GM19025 (cell line): ENCODE measurements at regions not wholly inside any gene's neighbourhood (a gene's known extent, or its start where the extent isn't known, plus 50 kb on each side); places are given as distances from the start of the nearest gene placed in this dataset.

Experiments
- ATAC-seq: cut with Tn5 transposase; IDR thresholded peaks from one replicate; pipeline ENCODE4 v1.9.1; 2021; ENCODE audit warnings: mild to moderate bottlenecking, low read depth, moderate library complexity; ENCODE audit not compliant: unreplicated experiment

DNA sequence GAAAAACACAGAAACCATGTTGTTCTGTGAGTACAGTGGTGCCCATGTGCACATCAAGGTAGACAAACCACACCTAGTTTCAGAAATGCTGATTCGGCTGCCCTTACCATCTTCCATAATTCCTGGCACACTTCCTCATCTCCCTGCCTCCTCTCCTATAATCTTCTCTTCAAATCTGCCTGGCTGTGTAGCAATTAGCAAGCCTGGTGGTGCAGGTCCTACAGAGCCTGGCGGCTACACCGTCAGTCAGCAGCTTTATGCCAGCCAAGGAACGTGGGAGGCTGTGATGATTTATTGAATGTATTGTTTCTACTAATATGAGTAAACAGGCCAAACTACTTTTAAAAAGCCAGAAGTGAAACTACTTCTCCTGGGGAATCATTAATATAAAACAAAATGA is 106.8 kb downstream of the SEMA6D start:
- no peak for ATAC-seq

DNA sequence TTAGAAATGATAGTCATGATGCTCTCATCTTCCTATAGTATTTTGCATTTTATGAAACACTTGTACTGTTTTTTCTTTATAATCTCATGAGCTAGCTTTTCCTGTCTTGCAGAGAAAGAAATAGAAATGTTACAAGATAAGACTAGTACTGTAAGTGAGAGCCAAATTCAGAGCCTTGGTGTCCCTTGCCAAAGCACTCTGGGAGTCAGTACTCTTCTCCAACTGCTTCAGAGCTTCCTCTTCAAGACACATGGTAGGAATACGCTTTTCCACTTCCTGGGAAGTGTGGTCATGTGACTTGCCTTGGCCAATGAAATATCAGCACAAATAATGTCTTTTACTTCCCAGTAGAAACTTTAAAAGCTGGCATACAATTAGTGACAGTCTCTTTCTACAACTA is 112.4 kb downstream of the SEMA6D start:
- ATAC-seq, result no peak

DNA sequence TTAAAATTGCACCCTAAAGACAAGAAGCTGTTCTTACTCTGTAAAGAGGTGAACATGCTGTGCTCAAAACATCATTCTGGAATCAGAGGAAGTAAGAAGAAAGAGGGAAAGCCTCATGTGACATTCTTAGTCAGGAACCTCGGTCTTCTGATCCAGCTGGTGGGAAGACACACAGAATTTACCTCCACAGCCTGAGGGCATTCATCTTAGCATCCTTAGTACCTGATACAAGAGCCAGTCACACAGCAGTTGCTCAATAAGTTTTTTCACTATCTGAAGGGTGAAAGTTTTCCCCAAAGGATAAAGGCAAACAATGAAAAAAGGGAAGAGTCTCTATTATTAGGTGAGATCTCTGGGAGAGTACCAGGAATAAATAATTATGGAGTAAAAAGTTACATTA is 116.8 kb downstream of the SEMA6D start:
- ATAC-seq, result no peak

DNA sequence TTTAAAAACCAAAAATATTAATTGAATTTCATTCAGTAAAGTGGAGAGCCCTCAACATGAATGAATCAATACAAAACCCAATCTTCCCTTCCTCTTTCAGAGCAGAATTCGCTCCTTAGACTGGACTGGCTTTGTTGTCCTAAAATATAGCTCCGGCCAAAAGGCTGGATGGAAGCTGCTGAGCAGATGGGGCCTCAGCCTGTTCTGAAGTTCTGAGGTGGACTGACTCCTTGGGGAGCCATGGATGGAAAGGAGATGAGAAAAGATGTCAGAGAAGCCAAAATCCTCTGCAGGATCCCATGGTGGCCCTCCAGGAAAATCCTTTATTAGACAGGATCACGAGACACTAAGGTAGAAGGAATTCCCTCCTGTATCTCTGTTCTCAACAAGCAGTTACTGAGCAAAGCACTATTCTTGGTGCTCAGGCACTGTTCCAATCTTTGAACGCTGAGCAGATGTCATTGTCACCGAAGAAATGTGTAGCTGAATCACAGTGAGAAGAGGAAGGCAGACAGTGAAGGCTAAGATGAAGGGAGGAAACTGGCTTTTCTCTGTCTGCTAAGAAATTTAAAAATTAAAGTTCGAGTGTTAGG is 122.0 kb downstream of the SEMA6D start:
- no peak for ATAC-seq

DNA sequence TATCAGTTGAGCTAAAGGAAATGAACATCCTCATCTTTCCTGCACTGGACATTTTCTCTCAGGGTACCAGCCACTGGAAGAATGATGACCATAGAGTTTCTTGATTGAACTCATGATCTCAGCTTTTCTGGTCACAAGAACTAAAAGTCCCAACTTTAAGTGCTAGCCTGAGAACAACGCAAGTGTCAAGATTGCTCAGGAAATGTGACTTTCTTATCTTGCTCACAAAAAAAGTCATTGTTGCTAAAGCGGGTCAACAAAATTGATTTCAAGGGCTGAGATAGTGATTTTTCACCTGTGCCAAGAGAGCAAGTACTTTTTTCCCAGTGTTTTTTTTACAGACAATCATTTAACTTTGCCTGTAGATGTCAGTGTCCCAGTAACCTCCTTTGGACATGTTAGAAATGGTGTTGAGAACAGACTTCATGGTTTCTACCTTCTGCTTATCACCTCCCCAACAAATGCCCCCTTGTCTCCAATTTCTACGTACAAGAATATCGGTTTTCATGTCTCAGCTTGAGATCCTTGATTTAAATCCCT is 125.9 kb downstream of the SEMA6D start:
- no peak for ATAC-seq

DNA sequence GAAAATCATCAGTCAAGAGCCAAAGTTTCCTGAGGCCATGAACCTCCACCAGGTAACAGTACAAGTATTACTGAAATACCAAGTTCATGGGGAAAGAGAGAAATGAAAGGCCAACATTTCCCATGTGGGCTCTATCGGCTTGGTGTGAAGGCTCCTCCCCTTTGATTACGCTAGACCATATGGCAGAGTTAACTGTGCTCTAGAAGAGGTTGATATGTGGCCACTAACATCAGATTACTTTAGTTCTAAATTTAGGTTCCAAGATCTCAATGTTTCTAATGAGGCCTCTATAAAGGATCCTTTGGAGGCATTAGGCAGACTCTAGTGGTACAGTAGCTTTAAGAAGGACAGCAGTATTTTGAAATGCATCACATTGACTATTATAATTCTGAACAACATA is 127.1 kb downstream of the SEMA6D start:
- no peak for ATAC-seq

DNA sequence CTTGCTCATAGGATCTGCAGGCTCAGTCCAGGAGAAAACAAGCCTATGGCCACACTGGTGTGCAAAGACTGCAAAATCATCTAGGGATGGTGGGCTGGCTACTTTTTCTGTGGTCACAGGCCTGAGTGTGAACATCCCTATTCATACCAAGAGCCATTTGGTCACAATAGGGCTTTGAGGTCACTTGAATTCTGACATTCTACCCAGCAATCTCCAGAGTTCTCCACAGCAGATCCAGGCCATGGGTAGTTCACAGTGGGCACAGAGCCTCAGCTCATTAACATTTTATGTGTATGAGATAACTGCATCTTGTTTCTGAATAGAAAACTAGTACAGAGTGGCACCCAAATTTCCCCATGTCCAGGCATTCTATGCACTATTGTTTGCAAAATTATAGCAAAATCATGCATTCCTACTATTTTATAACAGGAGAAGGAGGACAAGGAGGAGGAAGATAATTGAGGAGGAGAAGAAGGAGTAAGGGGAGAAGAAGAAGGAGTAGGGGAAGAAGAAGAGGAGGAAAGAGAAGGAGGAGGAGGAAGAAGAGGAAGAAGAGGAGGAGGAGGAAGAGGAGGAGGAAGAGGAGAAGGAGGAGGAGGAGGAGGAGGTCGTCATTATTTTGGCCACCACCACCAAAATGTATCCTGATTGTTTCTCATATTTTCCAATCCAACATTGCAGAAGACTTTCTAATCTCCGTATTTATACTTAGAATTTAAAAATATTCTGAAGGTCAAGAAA is 129.0 kb downstream of the SEMA6D start:
- no peak for ATAC-seq

DNA sequence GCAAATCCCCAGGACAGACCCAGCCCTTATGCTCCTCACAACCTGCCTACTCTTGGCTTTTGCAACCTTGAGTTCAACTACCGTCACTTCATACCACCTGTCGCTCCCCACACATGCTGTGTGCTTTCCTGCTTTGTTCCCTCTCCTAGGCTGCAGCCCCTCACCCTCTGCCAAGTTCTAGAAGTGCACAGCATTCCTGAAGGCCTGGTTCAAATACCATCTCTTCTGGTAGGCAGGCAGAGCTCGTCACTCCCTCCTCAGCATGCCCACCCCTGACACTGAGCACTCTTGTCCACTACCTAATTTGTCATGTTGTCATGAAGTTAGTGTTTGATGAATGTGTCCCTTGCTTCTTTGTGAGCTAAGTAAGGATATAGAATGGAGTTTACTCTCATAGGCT is 129.6 kb downstream of the SEMA6D start:
- ATAC-seq, result no peak

DNA sequence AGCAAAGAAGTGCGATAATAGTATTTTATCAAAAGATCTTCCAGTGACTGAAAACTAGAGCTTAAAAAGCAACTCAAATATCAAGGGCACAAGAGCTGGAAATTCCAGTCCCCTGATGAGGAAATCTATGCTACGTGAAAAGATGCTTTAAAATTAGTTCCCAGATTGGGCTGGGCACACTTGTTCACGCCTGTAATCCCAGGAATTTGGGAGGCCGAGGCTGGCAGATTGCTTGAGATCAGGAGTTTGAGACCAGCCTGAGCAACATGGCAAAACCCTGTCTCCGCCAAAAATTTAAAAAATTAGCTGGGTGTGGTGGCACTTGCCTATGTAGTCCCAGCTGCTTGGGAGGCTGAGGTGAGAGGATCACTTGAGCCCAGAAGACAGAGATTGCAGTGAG is 138.8 kb downstream of the SEMA6D start:
- ATAC-seq, result no peak

DNA sequence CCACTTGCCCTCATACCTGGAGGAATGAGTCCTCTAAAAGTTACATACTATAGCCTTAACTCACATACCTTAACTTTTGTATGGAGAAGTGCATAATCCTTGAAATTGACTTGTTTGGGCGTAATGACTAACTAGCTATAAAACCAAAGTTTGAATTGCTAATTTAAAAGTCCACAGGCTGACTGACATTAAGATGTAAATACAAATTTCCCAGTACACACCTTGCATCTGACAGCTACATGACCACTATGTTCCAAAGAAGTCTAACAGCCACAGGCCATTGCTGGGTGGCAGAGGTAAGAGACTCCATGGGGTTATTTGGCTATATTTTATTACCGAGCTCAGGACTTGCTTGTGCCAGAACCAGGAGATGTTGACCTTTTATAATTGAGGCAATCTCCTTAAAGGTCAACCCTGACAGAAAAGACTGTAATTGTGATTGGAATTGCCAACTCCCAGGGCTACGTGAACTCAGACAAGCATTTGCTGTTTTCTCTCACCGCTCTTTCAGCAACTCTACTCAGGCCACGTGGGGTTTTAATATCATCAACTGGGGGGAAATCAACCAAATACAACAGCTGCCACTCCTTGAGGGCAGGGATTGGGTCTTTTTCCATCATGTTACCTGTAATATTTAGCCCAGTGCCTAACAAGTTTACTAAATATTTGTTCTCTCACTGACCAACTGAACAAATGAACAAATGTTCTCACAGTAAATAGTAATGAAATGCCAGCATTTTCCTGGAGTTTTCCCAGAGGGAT is 139.9 kb downstream of the SEMA6D start:
- no peak for ATAC-seq

DNA sequence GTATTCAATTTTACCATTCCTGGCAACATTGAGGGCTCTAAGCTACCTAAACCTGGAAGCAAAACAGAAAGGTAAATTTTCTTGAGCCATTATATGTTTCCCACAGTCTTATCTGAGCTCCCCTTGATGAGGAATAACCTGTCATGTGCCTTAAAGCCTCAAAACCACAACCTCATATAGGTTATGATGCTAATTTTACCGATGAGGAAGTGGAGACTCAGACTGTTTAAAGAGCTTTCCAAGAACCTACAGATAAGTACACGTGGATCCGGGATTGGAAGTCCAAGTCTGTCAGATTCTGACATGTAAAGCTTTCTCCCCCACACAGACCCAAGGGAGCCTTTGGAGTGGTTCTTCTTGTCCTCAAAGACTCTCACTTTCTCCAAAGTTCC is 140.5 kb downstream of the SEMA6D start:
- ATAC-seq, result no peak

DNA sequence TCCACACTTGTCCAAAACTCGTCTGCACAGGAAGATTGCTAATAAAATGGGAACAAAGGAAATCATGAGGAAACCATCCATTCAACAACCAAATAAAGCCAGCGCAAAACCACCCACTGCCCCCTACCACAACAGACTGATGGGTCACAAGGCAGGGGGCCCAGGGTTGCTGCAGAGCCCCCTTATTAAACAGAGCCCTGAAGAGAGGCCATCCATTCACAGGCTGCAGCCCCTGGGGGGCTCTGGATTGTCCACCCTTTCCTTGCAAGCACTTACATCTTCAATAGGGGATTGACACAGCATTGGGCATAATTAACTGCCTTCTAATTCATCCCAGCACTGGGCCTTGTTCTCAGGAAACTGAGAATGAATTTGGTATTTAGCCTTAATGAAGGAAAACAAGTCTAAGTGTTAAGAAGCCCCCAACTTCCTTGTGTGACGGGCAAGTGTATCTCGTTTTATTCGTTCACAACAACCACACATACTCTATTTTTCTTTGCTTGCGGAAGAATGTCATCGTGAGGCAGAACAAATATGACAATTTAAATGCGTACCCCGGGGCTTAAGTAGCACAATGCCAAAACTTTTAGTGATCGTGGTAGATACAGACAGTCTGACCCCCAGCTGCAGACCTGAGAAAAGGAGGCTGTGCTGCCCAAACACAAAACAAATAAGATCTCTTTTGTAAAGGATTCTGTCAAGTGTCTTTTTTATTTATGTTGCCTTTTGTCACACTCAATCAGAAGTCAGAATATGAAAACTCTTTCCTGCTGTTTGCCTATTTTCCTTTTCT is 144.0 kb downstream of the SEMA6D start:
- ATAC-seq, result no peak

DNA sequence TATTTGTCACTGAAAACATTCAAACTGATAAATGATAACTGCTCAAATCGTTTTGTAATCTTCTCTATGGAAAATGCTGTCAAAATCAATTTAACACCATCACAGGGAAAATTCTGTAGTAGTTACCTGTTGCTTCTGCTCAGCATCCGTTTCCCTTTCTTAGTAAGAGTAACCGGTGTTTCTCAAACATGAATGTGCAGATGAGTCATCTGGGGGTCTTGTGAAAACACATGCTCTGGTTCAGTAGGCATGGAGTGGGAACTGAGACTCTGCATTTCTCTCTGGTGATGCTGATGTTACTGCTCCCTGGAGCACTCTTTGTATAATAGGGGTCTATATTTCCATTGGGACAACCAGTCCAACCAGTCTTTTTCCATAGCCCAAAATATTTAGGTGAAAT is 145.1 kb downstream of the SEMA6D start:
- no peak for ATAC-seq

DNA sequence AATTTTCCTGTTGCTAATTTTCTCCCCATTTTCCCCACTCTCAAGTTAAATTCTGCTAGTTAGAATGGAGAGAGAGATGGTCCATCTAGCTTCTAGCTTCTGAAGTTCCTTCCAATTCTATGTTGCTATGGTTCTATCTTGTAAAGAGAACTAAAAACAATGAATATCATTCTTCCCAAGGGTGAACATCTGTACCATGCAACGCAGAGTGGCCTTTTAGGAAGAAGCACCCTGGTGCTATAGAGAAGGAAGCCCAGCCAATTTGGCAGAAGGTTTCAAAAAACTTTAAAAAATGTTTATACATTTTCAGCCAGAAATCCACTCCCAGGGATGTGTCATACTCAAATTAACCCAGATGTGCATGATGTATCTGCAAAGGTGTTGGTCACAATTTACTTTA is 149.1 kb downstream of the SEMA6D start:
- ATAC-seq, result no peak

DNA sequence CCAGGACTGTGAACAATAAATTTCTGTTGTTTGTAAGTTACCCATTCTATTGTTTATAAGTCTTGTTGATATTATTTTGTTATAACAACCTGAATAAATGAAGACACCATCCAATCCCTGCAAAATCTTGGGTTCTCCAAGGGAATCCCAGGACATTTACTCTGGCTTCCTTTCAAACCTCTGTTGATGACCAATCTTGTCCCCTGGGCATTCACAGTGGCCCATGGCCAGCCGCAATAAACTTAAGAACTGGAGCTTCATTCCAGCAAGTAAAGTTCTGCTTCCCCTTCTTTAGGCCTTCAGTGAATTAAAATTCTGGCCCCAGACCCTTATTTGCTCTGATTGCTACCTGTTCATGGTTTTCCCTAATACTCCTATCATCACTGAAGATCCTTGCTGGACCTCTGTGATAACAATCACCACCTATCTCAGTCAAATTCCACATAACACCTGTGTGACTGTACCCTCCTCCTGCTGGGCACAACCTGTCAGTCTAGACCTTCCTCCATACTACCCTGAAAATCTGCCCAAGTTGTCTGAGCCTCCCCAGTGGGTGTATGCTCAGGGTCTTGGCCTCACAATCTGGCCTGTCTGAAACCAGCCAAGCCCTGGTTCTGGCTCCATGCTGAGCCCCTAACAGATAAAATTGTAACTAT is 153.1 kb downstream of the SEMA6D start:
- ATAC-seq, result no peak

DNA sequence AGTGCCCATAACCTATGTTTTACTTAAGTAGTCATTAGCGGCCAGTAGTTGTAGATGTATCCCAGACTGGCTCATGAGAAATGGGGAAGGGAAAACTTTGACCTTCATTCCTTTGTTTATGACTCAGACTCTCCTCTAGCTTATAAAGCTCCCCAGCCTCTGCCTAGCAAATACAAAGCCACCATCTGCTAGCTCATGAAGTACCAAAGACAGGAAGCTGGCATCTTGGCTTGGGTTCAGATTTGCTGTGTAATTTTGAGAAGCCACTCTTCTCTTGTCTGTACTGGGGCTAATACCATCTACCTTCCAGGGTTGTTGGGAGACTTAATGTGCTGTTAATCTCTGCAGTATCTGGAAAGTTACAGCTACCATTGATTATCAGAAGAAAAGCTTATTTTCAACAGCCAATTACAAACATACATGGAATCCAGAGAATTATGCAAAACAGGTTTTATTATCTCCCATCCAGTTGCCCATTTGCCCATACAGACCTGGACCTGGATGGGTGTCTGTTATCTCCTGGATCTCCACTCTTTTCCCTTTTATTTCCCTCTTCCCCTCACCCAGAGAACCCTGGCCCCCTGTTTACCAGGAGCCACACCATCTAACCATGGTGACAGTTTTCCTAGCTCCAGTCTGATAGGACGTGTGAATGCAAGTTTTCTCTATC is 153.8 kb downstream of the SEMA6D start:
- ATAC-seq, result no peak

DNA sequence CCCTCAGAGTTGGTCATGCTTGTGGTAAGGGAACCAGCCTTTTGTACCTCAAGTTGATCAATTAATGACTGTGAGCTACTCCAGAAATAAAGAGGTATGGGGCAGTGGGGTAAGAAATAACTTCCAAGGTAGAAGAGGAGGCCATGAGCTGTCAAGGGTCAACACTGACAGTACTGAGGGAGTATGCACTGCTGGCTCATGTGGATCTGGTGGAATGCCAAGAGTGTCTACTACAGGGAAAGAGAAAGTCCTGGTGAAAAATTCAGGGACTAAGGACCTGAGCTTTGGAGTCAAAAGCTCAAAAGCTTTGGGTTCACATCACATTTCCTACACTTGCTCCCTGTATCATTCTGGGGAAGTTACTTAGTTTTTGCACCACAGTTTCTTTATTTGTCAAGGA is 154.9 kb downstream of the SEMA6D start:
- no peak for ATAC-seq

DNA sequence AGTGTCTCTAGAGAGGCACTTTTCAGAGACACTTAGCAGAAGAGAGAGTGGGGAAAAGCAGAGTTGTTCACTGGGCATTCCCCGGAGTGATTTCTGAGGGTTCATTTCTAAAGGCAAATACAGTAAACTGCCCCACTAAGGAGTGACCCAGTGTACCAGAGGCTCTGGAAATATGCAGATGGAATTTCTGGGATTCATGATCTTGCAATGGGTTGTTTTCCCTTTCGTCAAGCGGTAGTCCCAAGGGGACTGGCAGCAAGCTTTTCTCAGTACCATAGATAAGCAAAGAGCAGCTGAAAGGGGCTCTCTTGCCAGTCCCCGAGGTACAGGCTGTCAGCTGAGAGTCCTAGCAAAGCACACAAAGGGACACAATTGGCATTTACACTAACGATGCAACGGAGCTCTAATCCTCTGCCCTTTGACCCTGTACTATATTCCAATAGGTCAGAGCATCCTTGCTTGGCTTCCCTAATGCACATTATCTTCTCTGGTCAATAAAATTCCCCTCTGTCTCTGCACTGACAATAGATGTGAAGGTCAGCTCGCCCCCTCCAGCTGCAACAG is 155.6 kb downstream of the SEMA6D start:
- no peak for ATAC-seq

DNA sequence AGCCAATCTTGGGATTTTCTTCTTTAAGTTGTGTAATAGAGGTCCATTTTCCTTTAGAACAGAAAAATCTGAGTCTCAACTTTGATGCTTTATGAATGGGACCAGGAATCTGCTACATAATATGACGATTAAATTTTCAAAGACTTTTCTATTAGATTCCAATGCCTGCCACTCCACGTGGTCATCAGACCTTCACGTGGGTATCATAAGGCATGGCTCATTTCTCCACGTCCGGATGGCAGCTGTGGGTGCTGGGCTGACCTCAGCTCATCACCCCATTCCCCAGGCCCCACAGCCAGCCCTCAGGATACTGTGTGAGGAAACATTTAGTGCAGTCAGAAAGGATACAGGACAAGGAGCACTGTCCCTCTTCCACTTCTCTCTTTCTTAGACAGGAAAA is 159.7 kb downstream of the SEMA6D start:
- no peak for ATAC-seq
